ENCODE measurements at regions not wholly inside any gene's neighbourhood (a gene's known extent, or its start where the extent isn't known, plus 50 kb on each side); places are given as distances from the start of the nearest gene placed in this dataset.

DNA sequence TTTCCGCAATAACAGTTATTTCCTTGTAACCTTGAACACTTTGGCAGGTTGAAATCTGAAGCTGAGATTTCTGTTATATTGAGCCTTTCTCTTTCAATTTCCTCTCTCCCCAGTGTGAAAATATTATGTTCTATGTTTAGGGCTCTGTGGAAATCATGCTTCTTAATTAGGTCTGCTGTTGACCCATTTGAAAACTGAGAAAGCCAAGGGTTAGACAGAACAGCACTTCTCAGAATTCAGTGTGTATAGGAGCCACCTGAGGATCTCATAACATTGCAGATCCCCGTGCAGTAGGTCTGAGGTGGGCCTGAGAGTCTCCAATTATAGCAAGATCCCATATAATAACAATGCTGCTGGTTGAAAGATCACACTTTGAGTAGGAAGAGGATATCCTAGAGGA lies 230.2 kb upstream of the NT5C1B start:
- DNase-seq: no peak

DNA sequence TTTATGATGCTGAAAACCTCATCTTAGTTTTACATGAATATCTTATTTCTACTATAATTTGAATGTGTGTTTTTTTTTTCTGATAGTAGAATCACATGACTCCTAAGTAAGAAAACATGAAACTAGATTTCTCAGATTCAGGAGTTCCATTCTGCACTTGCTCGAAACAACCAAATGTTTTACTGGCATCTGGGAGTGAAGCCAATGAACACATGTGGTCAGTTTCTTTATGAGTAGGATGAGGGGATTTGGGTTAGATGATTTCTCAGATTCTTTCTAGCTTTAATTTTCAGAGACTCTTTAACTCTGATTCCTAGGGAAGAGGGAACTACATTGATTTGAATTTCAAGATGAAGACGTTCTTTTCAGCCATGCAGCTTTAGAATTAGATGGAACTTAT lies 225.0 kb upstream of the NT5C1B start:
- no peak for DNase-seq

- no peak for DNase-seq
These were observed 215.2 kb upstream of the NT5C1B start for GRCh38 chr2:18804536-18804935.

GRCh38 chr2:18803141-18803939 lies 214.0 kb upstream of the NT5C1B start:
- DNase-seq: no peak

- DNase-seq: no peak
These were observed 211.0 kb upstream of the NT5C1B start for GRCh38 chr2:18800240-18800971.

GRCh38 chr2:18799397-18799796 lies 210.0 kb upstream of the NT5C1B start:
- no peak for DNase-seq

- no peak for DNase-seq
These were observed 207.9 kb upstream of the NT5C1B start for GRCh38 chr2:18797133-18797845.

GRCh38 chr2:18795906-18796305 lies 206.5 kb upstream of the NT5C1B start:
- no peak for DNase-seq

DNA sequence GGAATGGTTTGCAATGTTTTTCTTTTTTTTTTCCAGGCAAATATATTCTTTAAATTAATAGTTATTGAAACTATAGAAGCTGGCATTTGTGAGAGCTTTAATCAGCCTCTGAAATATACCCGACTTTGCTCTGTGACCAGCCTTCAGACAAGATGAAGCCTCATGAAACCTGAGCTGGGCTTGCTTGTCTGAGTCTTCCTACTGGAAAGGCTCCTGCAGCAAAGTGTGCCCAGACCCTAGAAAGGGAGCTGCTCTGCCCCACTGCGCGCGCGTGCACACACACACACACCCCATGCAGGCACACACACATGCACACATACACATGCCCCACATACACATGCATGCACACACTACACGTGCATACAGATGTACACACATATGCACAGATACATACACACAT lies 203.3 kb upstream of the NT5C1B start:
- no peak for DNase-seq

- no peak for DNase-seq
These were observed 202.9 kb upstream of the NT5C1B start for GRCh38 chr2:18792226-18792629.

GRCh38 chr2:18791172-18791797 lies 201.9 kb upstream of the NT5C1B start:
- DNase-seq: no peak

DNA sequence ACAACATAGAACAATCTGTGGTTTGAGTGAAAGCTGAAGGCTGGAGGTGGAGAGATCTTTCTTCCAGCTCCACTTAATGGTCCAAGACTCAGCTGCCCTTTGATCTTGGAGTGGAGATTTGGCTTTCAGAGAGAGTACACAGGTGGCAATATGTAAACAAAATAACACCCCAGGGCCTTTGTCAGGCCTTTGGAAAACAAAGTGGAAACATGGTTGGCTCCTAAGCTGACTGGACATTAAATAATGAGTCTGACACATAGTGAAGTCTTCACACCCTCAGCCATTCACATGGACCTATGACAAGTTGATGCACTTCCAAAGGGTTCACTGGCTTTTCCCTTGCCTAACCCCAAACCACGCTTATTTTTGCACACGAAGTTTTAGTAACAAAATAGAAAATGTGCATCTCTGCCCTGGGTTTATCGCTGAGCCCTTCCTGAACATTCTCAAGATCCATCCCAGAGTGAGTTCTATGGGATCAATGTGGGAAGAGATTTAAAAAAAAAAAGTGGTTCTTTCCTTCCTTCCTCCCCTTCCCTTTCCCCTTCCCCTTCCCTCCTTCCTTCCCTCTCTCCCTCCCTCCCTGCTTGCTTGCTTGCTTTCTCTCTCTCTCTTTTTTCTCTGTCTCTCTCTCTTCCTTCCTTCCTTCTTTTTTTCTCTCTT lies 201.3 kb upstream of the NT5C1B start:
- DNase-seq: no peak

GRCh38 chr2:18788592-18788991 lies 199.2 kb upstream of the NT5C1B start:
- peak; percentile 58 for DNase-seq

DNA sequence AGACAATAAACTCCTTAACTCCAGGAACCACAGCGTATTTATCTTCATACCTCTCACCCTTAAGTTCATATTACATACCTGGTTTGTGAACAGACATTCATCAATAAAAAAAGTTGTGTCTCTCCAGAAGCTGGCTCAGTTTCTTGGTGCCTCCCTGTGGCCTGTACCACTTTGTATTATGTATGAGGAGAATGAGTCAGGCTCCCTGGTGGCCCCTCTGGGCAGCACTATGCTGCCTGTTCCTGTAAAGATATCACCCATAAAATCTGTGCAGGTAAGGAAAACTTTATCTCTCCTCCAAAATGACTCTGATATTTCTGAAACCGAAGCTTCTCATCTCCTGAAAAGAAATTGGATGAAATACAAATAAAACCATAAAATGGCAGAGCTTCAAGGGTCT lies 198.4 kb upstream of the NT5C1B start:
- DNase-seq: no peak

GRCh38 chr2:18784245-18784644 lies 194.9 kb upstream of the NT5C1B start:
- DNase-seq: no peak

DNA sequence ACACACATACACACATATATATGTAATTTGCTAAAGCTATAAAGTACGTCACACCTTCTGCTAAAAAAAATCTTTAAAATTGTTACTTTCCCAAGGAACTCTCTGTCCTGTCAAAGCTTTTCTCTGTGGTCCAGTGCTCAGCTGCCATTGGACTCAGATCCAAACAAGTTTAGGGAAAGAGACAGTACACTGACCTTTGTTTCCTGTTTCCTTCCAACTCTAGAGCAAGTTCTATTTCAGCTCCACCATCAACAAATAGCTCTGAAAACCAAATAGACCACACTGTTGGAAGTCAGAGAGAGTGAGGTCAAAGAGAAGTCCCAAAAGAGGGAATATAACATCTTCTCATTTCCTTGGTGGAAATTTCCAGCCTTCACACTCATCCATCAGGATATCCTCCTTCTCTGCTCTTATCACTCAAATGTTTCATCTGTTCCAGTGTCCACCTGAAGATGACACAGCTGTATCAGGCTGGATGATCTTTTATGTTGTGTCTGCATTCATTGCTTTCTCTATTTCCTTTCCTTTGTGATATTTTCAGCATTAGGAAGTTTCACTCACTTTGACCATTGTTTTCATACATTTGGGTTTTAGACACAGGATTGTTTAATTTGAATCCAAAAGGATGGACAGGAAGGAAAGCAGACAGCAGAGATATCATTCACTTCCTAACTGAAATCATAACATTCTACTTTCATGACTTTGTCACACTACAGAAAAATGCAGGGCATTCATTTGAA lies 192.3 kb upstream of the NT5C1B start:
- DNase-seq: no peak

GRCh38 chr2:18777250-18777812 lies 188.0 kb upstream of the NT5C1B start:
- no peak for DNase-seq

- DNase-seq: no peak
These were observed 181.8 kb upstream of the NT5C1B start for GRCh38 chr2:18771212-18771611.

GRCh38 chr2:18763338-18763737 lies 174.0 kb upstream of the NT5C1B start:
- DNase-seq: no peak

GRCh38 chr2:18762667-18763066 lies 173.3 kb upstream of the NT5C1B start:
- no peak for DNase-seq

GRCh38 chr2:18754286-18754685 lies 164.9 kb upstream of the NT5C1B start:
- no peak for DNase-seq

DNA sequence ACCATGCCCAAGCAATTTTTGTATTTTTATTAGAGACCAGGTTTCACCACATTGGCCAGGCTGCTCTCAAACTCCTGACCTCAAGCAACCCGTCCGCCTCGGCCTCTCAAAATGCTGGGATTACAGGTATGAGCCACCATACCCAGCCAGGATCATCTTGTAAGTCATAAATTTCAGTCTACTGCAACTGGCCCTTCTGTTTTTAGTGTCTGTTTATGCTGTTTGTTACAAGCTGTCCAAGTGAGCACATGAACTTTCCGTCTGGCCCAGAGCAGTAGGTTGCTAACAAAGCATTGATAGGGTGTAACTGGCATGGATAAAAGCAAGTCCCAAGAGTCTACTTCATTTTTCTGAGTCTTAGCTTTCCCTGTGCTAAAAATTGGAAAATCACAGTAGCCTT lies 164.4 kb upstream of the NT5C1B start:
- DNase-seq: no peak
